Retinal pigment epithelial cell (primary cell): ENCODE measurements at regions not wholly inside any gene's neighbourhood (a gene's known extent, or its start where the extent isn't known, plus 50 kb on each side); places are given as distances from the start of the nearest gene placed in this dataset.

ENCODE experiments used
- DNase-seq: peaks from one replicate; pipeline ENCODE4 v3.0.0-alpha.2; 2010; ENCODE audit warnings: low read depth
- H3K4me3 ChIP-seq: 2 replicates; pipeline ENCODE4 v1.5.1; 2011; ENCODE audit warnings: mild to moderate bottlenecking, low read length, control low read depth, moderate library complexity
- CTCF ChIP-seq: conservative IDR thresholded peaks from 2 replicates; pipeline ENCODE4 v1.5.1; 2011; ENCODE audit warnings: low read depth, low read length, control low read depth, inconsistent platforms

GRCh38 chr3:182716114-182716688, 77.1 kb upstream of the ATP11B start:
- DNase-seq: no peak
- TF ChIP-seq CTCF: no peak
- H3K4me3 ChIP-seq: no peak overlapping the region

GRCh38 chr3:182717216-182717615, 76.1 kb upstream of the ATP11B start:
- no peak for DNase-seq
- TF ChIP-seq CTCF: no peak
- H3K4me3 ChIP-seq: no peak overlapping the region

GRCh38 chr3:182722907-182723306, 70.4 kb upstream of the ATP11B start:
- DNase-seq: no peak
- H3K4me3 ChIP-seq: no peak overlapping the region
- no peak for TF ChIP-seq CTCF

- H3K4me3 ChIP-seq: no peak overlapping the region
- DNase-seq: no peak
- TF ChIP-seq CTCF: no peak
Observed at GRCh38 chr3:182723596-182723995, 69.7 kb upstream of the ATP11B start.

GRCh38 chr3:182725372-182726251, 67.7 kb upstream of the ATP11B start:
- no peak for DNase-seq
- TF ChIP-seq CTCF: no peak
- peak overlapping the region; percentile 39 for H3K4me3 ChIP-seq

GRCh38 chr3:182726258-182727142, 66.8 kb upstream of the ATP11B start:
- H3K4me3 ChIP-seq: peak overlapping the region; percentile 39
- no peak for DNase-seq
- no peak for TF ChIP-seq CTCF
